ENCODE measurements at regions not wholly inside any gene's neighbourhood (a gene's known extent, or its start where the extent isn't known, plus 50 kb on each side); places are given as distances from the start of the nearest gene placed in this dataset.

DNA sequence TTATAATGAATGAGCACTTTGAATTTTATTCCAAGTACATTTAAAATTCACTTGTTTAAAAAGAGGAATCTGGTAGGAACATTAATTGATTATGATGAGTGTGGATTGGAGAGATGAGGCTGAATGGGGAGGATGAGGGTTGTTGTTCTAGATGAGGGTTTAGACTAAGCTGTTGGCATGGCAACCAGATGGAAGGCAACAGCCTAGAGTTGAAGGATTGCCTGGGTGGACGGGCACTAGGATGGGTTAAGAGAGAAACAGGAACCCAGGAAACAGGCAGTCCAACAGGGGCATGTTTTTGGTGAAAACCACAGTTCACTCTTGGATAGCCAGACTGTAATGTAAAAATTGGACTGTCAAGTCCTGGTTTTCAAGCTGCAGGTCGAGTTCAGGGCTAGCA is 125.5 kb downstream of the CHRM3 start:
- H3K4me1 Mint-ChIP-seq (ENCODE audit: low read depth) = no peaks in the 10 kb centered on the region
- no peaks in the 10 kb centered on the region for H3K36me3 Mint-ChIP-seq (ENCODE audit: low read depth)
- H3K27me3 Mint-ChIP-seq (ENCODE audit: low read depth) = no peaks in the 10 kb centered on the region

DNA sequence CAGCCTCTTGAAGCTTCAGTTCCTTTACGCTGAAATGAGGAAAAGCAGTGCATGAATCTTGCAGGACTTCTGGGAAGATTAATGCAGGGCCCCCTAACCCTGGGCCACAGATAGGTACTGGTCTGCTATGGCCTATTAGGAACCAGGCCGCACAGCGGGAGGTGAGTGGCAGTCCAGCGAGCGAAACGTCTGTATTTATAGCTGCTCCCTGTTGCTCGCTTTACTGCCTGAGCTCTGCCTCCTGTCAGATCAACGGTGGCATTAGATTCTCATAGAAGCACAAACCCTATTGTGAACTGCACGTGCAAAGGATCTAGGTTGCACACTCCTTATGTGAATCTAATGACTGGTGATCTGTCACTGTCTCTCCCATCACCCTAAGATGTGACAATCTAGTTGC is 130.2 kb downstream of the CHRM3 start:
- Mint-ChIP-seq H3K36me3 (ENCODE audit: low read depth) (no peaks in the 10 kb centered on the region), H3K27me3 (ENCODE audit: low read depth) (no peaks in the 10 kb centered on the region), H3K27ac (no peak overlapping the region), H3K4me1 (ENCODE audit: low read depth) (no peaks in the 10 kb centered on the region), H3K9me3 (peaks cover 4% of the 10 kb centered on the region), H3K4me3 (no peak overlapping the region)

More for the DNA sequence above, 125.5 kb downstream of the CHRM3 start:
- Mint-ChIP-seq H3K27ac (no peak overlapping the region), H3K4me3 (no peak overlapping the region), H3K9me3 (peaks cover 17% of the 10 kb centered on the region)

DNA sequence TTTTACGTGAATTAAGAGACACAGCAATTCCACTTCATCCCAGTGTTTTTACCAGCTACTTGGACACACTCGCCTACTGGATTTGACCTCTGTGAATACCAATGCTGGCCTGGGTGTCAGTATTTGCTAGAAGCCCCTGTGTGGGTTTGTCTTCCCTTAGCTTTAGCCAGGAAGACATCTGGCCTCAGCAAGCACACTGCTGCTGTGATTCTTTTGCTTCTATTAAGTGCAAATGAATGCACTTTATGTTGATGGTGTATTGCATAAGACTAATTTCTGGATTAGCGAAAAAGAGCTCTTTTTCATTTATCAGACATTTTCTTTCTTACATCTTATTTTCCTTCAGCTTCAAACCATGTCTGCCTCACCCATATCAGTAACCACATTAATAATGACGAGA is 140.0 kb downstream of the CHRM3 start:
- H3K27ac Mint-ChIP-seq = no peak overlapping the region
- no peaks in the 10 kb centered on the region for H3K36me3 Mint-ChIP-seq (ENCODE audit: low read depth)
- no peaks in the 10 kb centered on the region for H3K4me1 Mint-ChIP-seq (ENCODE audit: low read depth)
- H3K4me3 Mint-ChIP-seq = no peak overlapping the region
- no peaks in the 10 kb centered on the region for H3K27me3 Mint-ChIP-seq (ENCODE audit: low read depth)
- no peaks in the 10 kb centered on the region for H3K9me3 Mint-ChIP-seq

DNA sequence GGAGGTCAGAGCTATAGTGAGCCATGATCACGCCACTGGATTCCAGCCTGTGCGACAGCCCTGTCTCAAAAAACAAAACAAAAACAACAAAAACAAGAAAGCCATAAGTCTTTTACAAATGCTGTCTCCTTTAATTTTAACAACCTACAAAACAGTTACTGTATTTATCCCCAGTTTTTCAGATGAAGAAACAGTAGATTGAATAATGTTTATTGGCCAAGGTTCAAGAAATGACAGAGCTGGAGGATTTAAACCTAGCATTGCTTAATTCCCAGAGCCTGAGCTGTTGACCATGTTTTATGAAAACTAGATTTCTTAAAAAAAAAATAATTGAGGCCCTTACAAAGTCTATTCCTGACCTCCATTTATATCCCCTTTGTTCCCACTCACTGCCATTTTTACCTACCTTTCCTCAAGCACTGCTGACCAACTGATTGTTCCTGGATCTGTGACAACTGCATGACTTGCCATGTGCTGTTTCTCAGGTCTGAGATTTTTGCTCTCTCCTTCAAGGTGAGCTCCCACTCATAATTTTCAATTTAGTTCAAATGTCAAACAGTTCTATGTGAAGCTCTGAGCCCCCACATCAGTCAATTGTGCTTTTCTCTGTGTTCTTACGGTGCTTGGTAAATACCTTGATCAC is 140.8 kb downstream of the CHRM3 start:
- Mint-ChIP-seq H3K4me3 (no peak overlapping the region), H3K36me3 (ENCODE audit: low read depth) (no peaks in the 10 kb centered on the region), H3K27ac (no peak overlapping the region), H3K9me3 (no peaks in the 10 kb centered on the region), H3K4me1 (ENCODE audit: low read depth) (no peaks in the 10 kb centered on the region), H3K27me3 (ENCODE audit: low read depth) (no peaks in the 10 kb centered on the region)

DNA sequence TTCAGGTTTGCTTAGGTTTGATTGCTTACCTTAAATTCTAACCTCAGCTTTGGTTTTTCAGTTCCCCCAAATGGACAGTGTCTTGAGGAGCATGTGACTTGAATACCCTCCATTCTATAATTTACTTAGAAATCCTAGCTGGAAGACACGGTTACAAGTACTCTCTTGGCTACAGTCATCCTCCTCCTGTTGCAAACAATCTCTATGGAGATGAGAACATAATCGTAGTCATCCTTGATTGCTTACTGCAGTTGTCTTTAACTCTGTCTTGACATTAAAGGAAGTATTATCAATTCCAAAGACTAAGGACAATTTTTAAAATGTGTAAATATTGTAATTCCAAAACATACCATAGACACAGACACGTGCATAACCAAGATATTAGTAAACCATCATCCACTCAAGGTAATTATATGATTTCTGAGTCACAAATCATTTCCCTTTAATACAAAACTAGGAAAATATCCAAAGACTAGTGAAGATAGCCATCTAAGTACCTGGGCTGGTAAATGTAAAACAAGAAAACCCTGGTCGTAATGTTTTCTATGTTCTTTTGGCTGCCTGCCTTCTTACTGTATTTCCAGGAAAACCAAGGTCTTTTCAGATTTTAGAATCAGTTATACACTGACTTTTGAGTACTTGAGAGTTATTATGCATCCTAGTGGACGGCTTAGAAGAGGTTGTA is 149.9 kb downstream of the CHRM3 start:
- H3K4me1 Mint-ChIP-seq (ENCODE audit: low read depth) = no peaks in the 10 kb centered on the region
- H3K27ac Mint-ChIP-seq = no peak overlapping the region
- H3K36me3 Mint-ChIP-seq (ENCODE audit: low read depth) = no peaks in the 10 kb centered on the region
- H3K4me3 Mint-ChIP-seq = no peak overlapping the region
- no peaks in the 10 kb centered on the region for H3K27me3 Mint-ChIP-seq (ENCODE audit: low read depth)
- no peaks in the 10 kb centered on the region for H3K9me3 Mint-ChIP-seq

DNA sequence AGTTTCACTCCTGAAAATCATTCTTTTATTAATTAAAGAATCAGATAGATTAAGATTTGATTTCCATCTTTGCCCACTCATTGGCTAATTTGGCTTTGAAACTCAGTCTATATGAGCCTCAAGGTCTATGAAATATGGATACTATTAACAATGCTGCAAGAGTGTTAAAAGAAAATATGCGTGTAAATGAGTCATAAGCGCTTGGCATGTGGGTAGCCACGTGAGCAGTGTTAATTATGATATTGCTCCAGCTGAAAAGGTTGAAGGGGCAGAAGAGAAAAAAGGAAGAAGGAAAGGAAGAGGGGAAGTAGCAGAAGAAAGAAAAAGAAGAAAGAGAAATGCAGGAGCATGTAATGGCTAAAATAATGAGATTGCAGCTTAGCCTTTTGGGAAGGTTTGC is 151.4 kb downstream of the CHRM3 start:
- no peaks in the 10 kb centered on the region for H3K36me3 Mint-ChIP-seq (ENCODE audit: low read depth)
- no peaks in the 10 kb centered on the region for H3K4me1 Mint-ChIP-seq (ENCODE audit: low read depth)
- no peaks in the 10 kb centered on the region for H3K9me3 Mint-ChIP-seq
- H3K27me3 Mint-ChIP-seq (ENCODE audit: low read depth) = no peaks in the 10 kb centered on the region
- no peak overlapping the region for H3K4me3 Mint-ChIP-seq
- no peak overlapping the region for H3K27ac Mint-ChIP-seq

DNA sequence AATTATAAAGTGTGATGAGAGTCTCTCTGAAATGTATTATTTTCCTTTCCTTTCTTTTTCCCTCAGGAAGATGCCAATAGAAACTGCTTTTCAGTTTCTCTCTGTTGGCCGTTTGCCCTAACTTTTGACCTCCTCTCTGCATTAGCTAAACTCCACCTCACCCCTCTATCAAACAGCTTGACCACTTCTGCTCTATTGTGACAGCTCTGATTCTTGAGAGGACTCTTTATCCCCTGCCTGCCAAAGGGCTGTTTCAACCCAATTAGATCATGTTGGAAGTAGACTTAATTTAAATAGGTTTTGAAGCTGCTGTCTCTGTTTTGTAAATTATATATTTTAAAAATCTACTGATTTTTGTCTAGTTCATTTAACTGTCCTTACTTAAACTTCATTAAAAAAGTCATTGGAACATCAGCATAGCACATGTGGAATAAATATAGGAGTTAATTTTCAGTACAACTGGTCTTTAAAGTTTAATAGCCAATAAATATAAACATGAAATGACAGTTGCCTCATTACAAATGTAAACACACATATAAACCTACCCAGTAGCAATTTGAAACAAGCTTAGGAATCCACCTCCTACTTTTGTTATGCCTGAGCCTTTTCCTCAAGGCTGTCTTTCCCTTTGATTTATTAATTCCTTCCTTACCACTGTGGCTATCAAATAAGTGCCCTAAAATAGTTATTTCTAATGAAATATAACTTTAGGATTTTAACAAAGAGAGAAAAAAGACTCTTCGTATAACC is 152.0 kb downstream of the CHRM3 start:
- Mint-ChIP-seq H3K36me3 (ENCODE audit: low read depth) (no peaks in the 10 kb centered on the region), H3K4me1 (ENCODE audit: low read depth) (no peaks in the 10 kb centered on the region), H3K4me3 (no peak overlapping the region), H3K9me3 (no peaks in the 10 kb centered on the region), H3K27ac (no peak overlapping the region), H3K27me3 (ENCODE audit: low read depth) (no peaks in the 10 kb centered on the region)

DNA sequence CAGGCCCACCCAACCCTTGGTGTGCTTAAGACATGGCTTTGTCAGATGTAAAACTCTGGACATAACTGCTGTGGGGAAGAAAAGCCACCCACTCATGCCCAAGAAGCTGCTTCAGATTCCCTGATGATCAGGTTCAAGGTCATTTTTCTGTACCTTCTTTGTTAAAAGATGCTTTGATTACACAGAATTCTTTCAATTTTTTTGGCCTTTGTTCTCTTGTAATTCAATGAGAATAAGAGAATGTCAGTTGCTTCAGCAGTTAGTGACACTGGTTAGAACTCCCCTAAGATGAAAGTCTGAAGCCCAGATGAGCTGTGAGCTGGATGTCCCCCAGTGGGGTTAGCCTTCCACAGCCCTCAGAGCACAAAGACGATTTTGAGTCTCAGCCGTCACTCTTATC is 152.7 kb downstream of the CHRM3 start:
- no peaks in the 10 kb centered on the region for H3K36me3 Mint-ChIP-seq (ENCODE audit: low read depth)
- H3K4me3 Mint-ChIP-seq = no peak overlapping the region
- H3K9me3 Mint-ChIP-seq = no peaks in the 10 kb centered on the region
- no peaks in the 10 kb centered on the region for H3K4me1 Mint-ChIP-seq (ENCODE audit: low read depth)
- H3K27ac Mint-ChIP-seq = no peak overlapping the region
- no peaks in the 10 kb centered on the region for H3K27me3 Mint-ChIP-seq (ENCODE audit: low read depth)

DNA sequence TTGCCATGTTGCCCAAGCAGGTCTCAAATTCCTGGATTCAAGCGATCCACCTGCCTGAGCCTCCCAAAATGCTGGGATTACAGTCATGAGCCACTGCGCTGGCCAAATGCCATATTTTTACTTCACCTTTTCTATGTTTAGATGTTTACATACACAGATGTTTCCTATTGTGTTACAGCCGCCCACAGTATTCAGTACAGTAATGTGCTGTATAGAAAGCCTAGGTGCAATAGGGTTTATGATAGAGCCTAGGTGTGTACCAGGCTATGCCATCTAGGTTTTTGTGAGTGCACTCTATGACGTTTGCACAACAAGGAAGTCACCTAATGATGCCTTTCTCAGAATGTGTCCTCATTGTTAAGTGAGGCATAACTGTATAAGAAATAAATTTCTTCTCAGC is 153.4 kb downstream of the CHRM3 start:
- H3K36me3 Mint-ChIP-seq (ENCODE audit: low read depth) = no peaks in the 10 kb centered on the region
- H3K9me3 Mint-ChIP-seq = no peaks in the 10 kb centered on the region
- H3K27ac Mint-ChIP-seq = no peak overlapping the region
- H3K27me3 Mint-ChIP-seq (ENCODE audit: low read depth) = no peaks in the 10 kb centered on the region
- H3K4me3 Mint-ChIP-seq = no peak overlapping the region
- H3K4me1 Mint-ChIP-seq (ENCODE audit: low read depth) = no peaks in the 10 kb centered on the region

DNA sequence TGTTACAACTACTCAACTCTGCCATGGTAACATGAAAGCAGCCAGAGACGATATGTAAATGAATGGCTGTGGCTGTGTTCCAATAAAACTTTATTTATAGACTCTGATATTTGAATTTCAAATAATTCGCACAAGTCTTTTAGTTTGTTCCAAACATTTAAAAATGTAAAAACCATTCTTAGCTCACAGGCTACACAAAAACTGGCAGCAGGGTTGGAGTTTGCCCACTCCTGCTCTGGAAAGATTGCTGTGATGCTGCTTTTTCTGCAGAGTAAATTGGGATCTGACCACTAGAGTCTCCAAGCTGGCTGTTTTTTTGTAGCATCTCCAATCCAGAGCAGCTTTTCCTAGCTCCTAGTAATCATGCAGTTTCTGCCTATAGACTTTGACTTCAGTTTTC is 157.5 kb downstream of the CHRM3 start:
- Mint-ChIP-seq H3K36me3 (ENCODE audit: low read depth) (no peaks in the 10 kb centered on the region), H3K4me3 (no peak overlapping the region), H3K27me3 (ENCODE audit: low read depth) (no peaks in the 10 kb centered on the region), H3K27ac (no peak overlapping the region), H3K4me1 (ENCODE audit: low read depth) (peaks cover 9% of the 10 kb centered on the region), H3K9me3 (no peaks in the 10 kb centered on the region)

DNA sequence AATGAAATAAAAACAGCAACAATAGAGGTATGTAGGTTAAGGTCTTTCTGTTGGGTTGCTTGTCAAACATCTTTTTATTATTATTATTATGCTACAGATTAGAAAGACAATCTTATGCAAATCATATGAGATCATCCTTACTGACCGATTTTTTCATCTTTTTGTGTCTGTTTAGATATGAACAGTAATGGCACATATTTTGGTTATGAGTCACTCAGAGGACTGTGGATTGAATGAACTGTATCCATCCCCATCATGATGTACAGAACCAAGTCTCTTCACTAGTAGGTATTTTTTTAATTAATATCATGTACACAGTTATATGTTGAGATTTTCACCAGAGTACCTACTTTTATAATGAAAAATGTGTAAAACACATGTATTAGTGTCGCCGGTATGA is 159.1 kb downstream of the CHRM3 start:
- Mint-ChIP-seq H3K9me3 (no peaks in the 10 kb centered on the region), H3K4me3 (no peak overlapping the region), H3K27me3 (ENCODE audit: low read depth) (no peaks in the 10 kb centered on the region), H3K36me3 (ENCODE audit: low read depth) (no peaks in the 10 kb centered on the region), H3K27ac (no peak overlapping the region), H3K4me1 (ENCODE audit: low read depth) (peaks cover 9% of the 10 kb centered on the region)

DNA sequence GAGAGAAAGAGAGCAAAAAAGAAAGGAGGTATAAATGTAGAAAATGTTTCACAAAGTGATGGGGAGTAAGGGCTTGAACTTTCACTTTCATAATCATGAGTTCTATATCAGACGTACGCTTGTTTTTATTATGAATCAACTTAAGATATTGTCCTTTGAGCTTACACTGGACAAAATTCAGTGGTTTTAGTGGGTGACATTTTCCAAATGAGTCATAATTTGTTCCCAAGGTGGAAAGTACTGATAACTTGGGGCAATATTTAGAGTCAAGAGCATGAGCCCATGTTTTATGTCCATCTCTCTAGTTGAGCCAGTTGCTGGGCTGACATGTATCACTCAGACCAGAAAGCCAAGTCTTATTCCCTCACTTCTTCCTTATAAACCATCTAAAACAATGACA is 161.6 kb downstream of the CHRM3 start:
- H3K36me3 Mint-ChIP-seq (ENCODE audit: low read depth) = no peaks in the 10 kb centered on the region
- H3K27me3 Mint-ChIP-seq (ENCODE audit: low read depth) = no peaks in the 10 kb centered on the region
- peak overlapping the region; percentile 8 for H3K27ac Mint-ChIP-seq
- H3K4me3 Mint-ChIP-seq = peak overlapping the region; percentile 41
- no peaks in the 10 kb centered on the region for H3K9me3 Mint-ChIP-seq
- H3K4me1 Mint-ChIP-seq (ENCODE audit: low read depth) = peaks cover 9% of the 10 kb centered on the region

DNA sequence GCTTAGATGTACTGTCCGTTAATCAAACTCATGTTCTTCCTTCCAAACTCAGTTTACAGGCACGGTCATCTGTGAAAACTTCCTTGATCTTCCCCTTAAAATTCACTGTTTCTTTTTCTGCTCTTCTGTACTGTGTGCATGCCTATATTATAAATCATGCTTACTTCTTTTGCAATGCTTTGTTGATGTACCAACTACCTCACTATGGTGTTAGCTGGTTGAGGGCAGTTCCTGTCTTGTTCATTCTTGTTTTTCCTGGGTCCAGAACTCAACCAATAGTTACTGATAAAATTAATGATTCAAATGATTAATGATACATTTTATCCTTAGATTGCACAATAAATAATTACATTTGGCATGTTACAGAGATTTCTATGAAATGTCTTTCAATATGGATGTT is 163.8 kb downstream of the CHRM3 start:
- no peak overlapping the region for H3K27ac Mint-ChIP-seq
- H3K9me3 Mint-ChIP-seq = no peaks in the 10 kb centered on the region
- H3K4me1 Mint-ChIP-seq (ENCODE audit: low read depth) = peaks cover 9% of the 10 kb centered on the region
- H3K27me3 Mint-ChIP-seq (ENCODE audit: low read depth) = no peaks in the 10 kb centered on the region
- no peak overlapping the region for H3K4me3 Mint-ChIP-seq
- H3K36me3 Mint-ChIP-seq (ENCODE audit: low read depth) = no peaks in the 10 kb centered on the region

DNA sequence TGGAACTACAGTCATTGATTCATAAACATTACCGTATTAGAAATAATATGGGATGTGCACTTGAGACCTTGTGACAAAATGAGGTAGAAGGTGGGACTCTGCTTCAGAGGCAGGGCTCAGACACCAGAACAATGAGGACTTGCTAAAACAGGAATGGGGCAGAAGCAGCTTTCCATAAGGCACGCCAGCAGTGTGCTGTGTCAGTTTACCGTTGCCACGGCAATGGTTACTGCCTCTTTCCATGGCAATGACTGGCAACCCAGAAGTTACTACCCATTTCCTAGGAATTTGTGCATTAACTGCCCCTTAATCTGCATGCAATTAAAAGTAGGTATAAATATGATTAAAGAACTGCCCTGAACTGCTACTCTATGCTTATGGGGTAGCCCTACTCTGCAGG is 169.0 kb downstream of the CHRM3 start:
- Mint-ChIP-seq H3K4me3 (no peak overlapping the region), H3K27me3 (ENCODE audit: low read depth) (no peaks in the 10 kb centered on the region), H3K9me3 (no peaks in the 10 kb centered on the region), H3K27ac (no peak overlapping the region), H3K4me1 (ENCODE audit: low read depth) (peaks cover 4% of the 10 kb centered on the region), H3K36me3 (ENCODE audit: low read depth) (no peaks in the 10 kb centered on the region)

DNA sequence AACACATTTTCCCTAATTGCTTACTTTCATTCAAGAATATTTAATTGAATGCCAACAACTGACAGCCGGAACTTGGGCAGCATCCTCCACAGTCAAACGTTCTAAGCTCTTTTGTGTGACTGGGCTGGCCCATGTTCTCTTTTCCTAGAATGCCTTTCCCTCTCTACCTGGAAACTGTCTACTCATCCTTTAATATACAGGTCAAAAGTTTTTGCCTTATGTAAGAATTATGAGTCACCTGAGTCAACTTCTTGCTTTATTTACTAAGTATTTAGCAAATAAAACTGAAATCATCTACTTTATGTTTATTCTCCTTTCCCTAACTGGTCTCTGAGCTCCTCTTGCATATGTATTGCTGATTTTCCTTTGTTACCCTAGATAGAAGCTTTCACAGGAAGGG is 172.2 kb downstream of the CHRM3 start:
- Mint-ChIP-seq H3K4me3 (no peak overlapping the region), H3K27me3 (ENCODE audit: low read depth) (no peaks in the 10 kb centered on the region), H3K27ac (no peak overlapping the region), H3K36me3 (ENCODE audit: low read depth) (no peaks in the 10 kb centered on the region), H3K9me3 (no peaks in the 10 kb centered on the region), H3K4me1 (ENCODE audit: low read depth) (peaks cover 4% of the 10 kb centered on the region)

Data from T-helper 1 cell treated with Interleukin-12 subunit alpha and Interleukin-12 subunit beta and Interleukin-4 antibody, amounts not matched to agents 30 μg/mL and 1 μg/mL, for 36 hours (primary cell).